Mucosa of rectum (tissue), 2 donors: ENCODE measurements at regions not wholly inside any gene's neighbourhood (a gene's known extent, or its start where the extent isn't known, plus 50 kb on each side); places are given as distances from the start of the nearest gene placed in this dataset.
A peak's percentile ranks its signal among the peaks of the same experiment; 100 is the strongest.

ENCODE experiments used
- H3K27ac ChIP-seq, 2 donors: one replicate each; pipeline ENCODE4 v1.7.0; 2013; ENCODE audit warnings: inconsistent platforms in 2 of 2, low read depth in 2 of 2, low read length in 2 of 2
- H3K27me3 ChIP-seq, 2 donors: one replicate each; pipeline ENCODE4 v1.7.0; 2013; ENCODE audit warnings: low read length in 2 of 2; ENCODE audit not compliant: control insufficient read depth in 2 of 2, insufficient read depth in 2 of 2
- H3K36me3 ChIP-seq, 2 donors: one replicate each; pipeline ENCODE4 v1.7.0; 2013; ENCODE audit warnings: low read length in 2 of 2; ENCODE audit not compliant: control insufficient read depth in 2 of 2, insufficient read depth in 2 of 2
- H3K4me1 ChIP-seq, 2 donors: one replicate each; pipeline ENCODE4 v1.7.0; 2013; ENCODE audit warnings: low read length in 2 of 2, mild to moderate bottlenecking in 1 of 2; ENCODE audit not compliant: control insufficient read depth in 2 of 2, insufficient read depth in 2 of 2
- H3K4me3 ChIP-seq, 2 donors: one replicate each; pipeline ENCODE4 v1.7.0; 2013; ENCODE audit warnings: low read length in 2 of 2
- H3K9ac ChIP-seq, 2 donors: one replicate each; pipeline ENCODE4 v1.7.0; 2013; ENCODE audit warnings: low read length in 2 of 2, low read depth in 1 of 2, mild to moderate bottlenecking in 1 of 2
- H3K9me3 ChIP-seq, 2 donors: one replicate each; pipeline ENCODE4 v1.7.0; 2013; ENCODE audit warnings: low read length in 2 of 2; ENCODE audit not compliant: control insufficient read depth in 2 of 2
- donor health status: healthy.
- donor health status: Normal muscosa, but diverticular disease.

GRCh38 chr18:57907550-57907949 lies 104.4 kb upstream of the ATP8B1 start:
- Histone ChIP-seq H3K4me3 (no peak overlapping the region), H3K27ac (no peak overlapping the region), H3K9me3 (no peaks in the 10 kb centered on the region), H3K9ac (no peak overlapping the region), H3K4me1 (peaks cover 2% of the 10 kb centered on the region in 2 donors), H3K27me3 (no peaks in the 10 kb centered on the region), H3K36me3 (no peaks in the 10 kb centered on the region)

GRCh38 chr18:57906852-57907251 lies 103.7 kb upstream of the ATP8B1 start:
- Histone ChIP-seq H3K36me3 (no peaks in the 10 kb centered on the region), H3K27ac (no peak overlapping the region), H3K9ac (no peak overlapping the region), H3K4me1 (peaks cover 5 to 9% of the 10 kb centered on the region in 2 donors), H3K27me3 (no peaks in the 10 kb centered on the region), H3K9me3 (no peaks in the 10 kb centered on the region), H3K4me3 (no peak overlapping the region)

- Histone ChIP-seq H3K36me3 (no peaks in the 10 kb centered on the region), H3K4me1 (peaks cover 5 to 11% of the 10 kb centered on the region in 2 donors)
Measured at GRCh38 chr18:57904535-57904934, 101.4 kb upstream of the ATP8B1 start.

GRCh38 chr18:57902721-57903120 lies 99.6 kb upstream of the ATP8B1 start:
- Histone ChIP-seq H3K4me1 (peaks cover 5 to 11% of the 10 kb centered on the region in 2 donors), H3K27ac (peak overlapping the region; percentile 52 to 74), H3K9ac (no peak overlapping the region), H3K36me3 (no peaks in the 10 kb centered on the region), H3K9me3 (no peaks in the 10 kb centered on the region), H3K27me3 (no peaks in the 10 kb centered on the region), H3K4me3 (no peak overlapping the region)

More at GRCh38 chr18:57904535-57904934, 101.4 kb upstream of the ATP8B1 start:
- Histone ChIP-seq H3K9me3 (no peaks in the 10 kb centered on the region), H3K27me3 (no peaks in the 10 kb centered on the region), H3K9ac (no peak overlapping the region), H3K27ac (no peak overlapping the region), H3K4me3 (no peak overlapping the region)

GRCh38 chr18:57901825-57902589 lies 98.9 kb upstream of the ATP8B1 start:
- Histone ChIP-seq H3K4me1 (peaks cover 5 to 11% of the 10 kb centered on the region in 2 donors), H3K36me3 (no peaks in the 10 kb centered on the region), H3K27ac (peak overlapping the region; percentile 52 to 74), H3K27me3 (no peaks in the 10 kb centered on the region), H3K9me3 (no peaks in the 10 kb centered on the region), H3K9ac (no peak overlapping the region), H3K4me3 (peak overlapping the region in 1 of 2 donors; percentile 20)

GRCh38 chr18:57900906-57901435 lies 97.9 kb upstream of the ATP8B1 start:
- Histone ChIP-seq H3K36me3 (no peaks in the 10 kb centered on the region), H3K4me1 (peaks cover 5 to 11% of the 10 kb centered on the region in 2 donors), H3K4me3 (no peak overlapping the region), H3K9me3 (no peaks in the 10 kb centered on the region), H3K27me3 (no peaks in the 10 kb centered on the region), H3K27ac (no peak overlapping the region), H3K9ac (no peak overlapping the region)

- H3K27ac ChIP-seq = no peak overlapping the region
- no peaks in the 10 kb centered on the region for H3K36me3 ChIP-seq
- H3K4me3 ChIP-seq = no peak overlapping the region
- peaks cover 5 to 11% of the 10 kb centered on the region in 2 donors for H3K4me1 ChIP-seq
- H3K9ac ChIP-seq = no peak overlapping the region
- H3K27me3 ChIP-seq = no peaks in the 10 kb centered on the region
- no peaks in the 10 kb centered on the region for H3K9me3 ChIP-seq
Measured at GRCh38 chr18:57898506-57899124, 95.5 kb upstream of the ATP8B1 start.

GRCh38 chr18:57895182-57895581 lies 92.1 kb upstream of the ATP8B1 start:
- no peak overlapping the region for H3K27ac ChIP-seq
- no peaks in the 10 kb centered on the region for H3K36me3 ChIP-seq
- H3K27me3 ChIP-seq = no peaks in the 10 kb centered on the region
- no peak overlapping the region for H3K4me3 ChIP-seq
- H3K4me1 ChIP-seq = no peaks in the 10 kb centered on the region
- no peak overlapping the region for H3K9ac ChIP-seq
- H3K9me3 ChIP-seq = no peaks in the 10 kb centered on the region

- H3K4me3 ChIP-seq = no peak overlapping the region
- H3K27me3 ChIP-seq = no peaks in the 10 kb centered on the region
- H3K9ac ChIP-seq = no peak overlapping the region
- no peaks in the 10 kb centered on the region for H3K36me3 ChIP-seq
- no peak overlapping the region for H3K27ac ChIP-seq
- H3K4me1 ChIP-seq = peaks cover 0 to 4% of the 10 kb centered on the region in 2 donors
- H3K9me3 ChIP-seq = peaks cover 0 to 3% of the 10 kb centered on the region in 2 donors
Measured at GRCh38 chr18:57891707-57892391, 88.7 kb upstream of the ATP8B1 start.

- no peak overlapping the region for H3K4me3 ChIP-seq
- H3K27ac ChIP-seq = no peak overlapping the region
- peaks cover 0 to 3% of the 10 kb centered on the region in 2 donors for H3K9me3 ChIP-seq
- no peaks in the 10 kb centered on the region for H3K27me3 ChIP-seq
- H3K4me1 ChIP-seq = peaks cover 0 to 4% of the 10 kb centered on the region in 2 donors
- H3K36me3 ChIP-seq = no peaks in the 10 kb centered on the region
- H3K9ac ChIP-seq = no peak overlapping the region
Measured at GRCh38 chr18:57890266-57890665, 87.2 kb upstream of the ATP8B1 start.
